Uterus (tissue), 2 donors: ENCODE measurements at regions not wholly inside any gene's neighbourhood (a gene's known extent, or its start where the extent isn't known, plus 50 kb on each side); places are given as distances from the start of the nearest gene placed in this dataset.

Source experiments
- CTCF ChIP-seq, 4 experiments: fragments of 200-600 bp in 2 of 4; fragments of 450-650 bp in 2 of 4; sonication (generic) in 2 of 4; IDR thresholded peaks; one replicate each; pipeline ENCODE4 v1.5.1; 2016 to 2019; ENCODE audit warnings: antibody characterized with exemption in 4 of 4, mild to moderate bottlenecking in 2 of 4, moderate library complexity in 1 of 4
- POLR2A ChIP-seq, 2 donors: fragments of 450-650 bp; IDR thresholded peaks; one replicate each; pipeline ENCODE4 v1.6.1; 2016; ENCODE audit warnings: antibody characterized with exemption in 2 of 2, mild to moderate bottlenecking in 1 of 2, moderate library complexity in 1 of 2

- TF ChIP-seq CTCF (IDR thresholded peaks at IDR 0.05) (no peak), POLR2A (IDR thresholded peaks at IDR 0.05) (no peak)
Observed at GRCh38 chr19:56959205-56959604, 118.7 kb upstream of the PEG3 start.
